ENCODE measurements at regions not wholly inside any gene's neighbourhood (a gene's known extent, or its start where the extent isn't known, plus 50 kb on each side); places are given as distances from the start of the nearest gene placed in this dataset.
"Not testable (repeated sequence)": the region's sequence is repeated elsewhere in the genome, so short reads cannot be mapped to it uniquely, and the experiment has no call there.

- TF ChIP-seq POLR2AphosphoS5 (IDR thresholded peaks at IDR 0.05; ENCODE audit: borderline replicate concordance, low read depth, low read length); EZH2 (IDR thresholded peaks at IDR 0.05): not testable (repeated sequence)
These were observed 1728.1 kb upstream of the AGA start for GRCh38 chr4:179170308-179170707.
